HG03280 (cell line): ENCODE measurements at regions not wholly inside any gene's neighbourhood (a gene's known extent, or its start where the extent isn't known, plus 50 kb on each side); places are given as distances from the start of the nearest gene placed in this dataset.
"Not testable (repeated sequence)": the region's sequence is repeated elsewhere in the genome, so short reads cannot be mapped to it uniquely, and the experiment has no call there.

ENCODE experiments used
- ATAC-seq: cut with Tn5 transposase; IDR thresholded peaks from one replicate; pipeline ENCODE4 v1.9.1; 2021; ENCODE audit warnings: mild to moderate bottlenecking, moderate library complexity; ENCODE audit not compliant: unreplicated experiment

GRCh38 chr15:84360902-84361301 lies 125.3 kb downstream of the GOLGA6L4 start:
- not testable (repeated sequence) for ATAC-seq

DNA sequence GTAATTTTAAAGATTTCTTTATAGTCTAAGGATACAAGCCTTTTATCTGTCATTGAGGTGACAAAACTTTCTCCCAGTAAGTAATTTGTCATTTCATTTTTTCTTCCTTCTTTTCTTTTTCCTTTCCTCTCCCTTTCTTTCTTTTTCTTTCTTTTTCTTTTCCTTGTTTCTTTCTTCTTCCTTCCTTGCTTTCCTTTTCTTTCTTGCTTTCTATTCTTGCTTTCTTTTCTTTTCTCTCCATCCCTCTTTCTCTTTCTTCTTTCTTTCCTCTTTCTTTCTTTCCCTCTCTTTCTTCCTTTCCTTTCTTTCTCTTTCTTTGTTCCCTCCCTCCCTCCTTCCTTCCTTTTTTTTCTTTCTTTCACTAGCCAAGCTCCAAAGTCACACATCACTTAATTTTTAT lies 148.8 kb downstream of the GOLGA6L4 start:
- not testable (repeated sequence) for ATAC-seq

DNA sequence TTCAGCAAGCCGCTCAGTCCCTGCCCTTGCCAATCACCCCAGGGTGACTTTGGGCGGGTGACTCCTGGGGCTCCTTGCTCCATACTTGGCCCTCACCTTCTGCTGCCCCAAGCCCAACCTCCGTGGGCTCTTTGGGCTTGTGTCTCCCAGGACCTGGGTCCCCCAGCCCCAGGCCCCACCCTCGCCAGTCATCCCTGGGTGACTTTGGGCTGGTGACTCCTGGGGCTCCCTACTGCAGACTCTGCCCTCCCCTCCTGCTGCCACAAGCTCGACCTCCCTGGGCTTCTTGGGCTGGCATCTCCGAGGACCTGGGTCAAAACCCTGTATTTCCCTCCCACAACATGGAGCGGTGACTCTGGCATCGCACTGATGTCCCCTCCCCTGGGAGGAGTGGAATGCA lies 151.5 kb downstream of the GOLGA6L4 start:
- no peak for ATAC-seq

GRCh38 chr15:84388201-84388600 lies 152.6 kb downstream of the GOLGA6L4 start:
- not testable (repeated sequence) for ATAC-seq

DNA sequence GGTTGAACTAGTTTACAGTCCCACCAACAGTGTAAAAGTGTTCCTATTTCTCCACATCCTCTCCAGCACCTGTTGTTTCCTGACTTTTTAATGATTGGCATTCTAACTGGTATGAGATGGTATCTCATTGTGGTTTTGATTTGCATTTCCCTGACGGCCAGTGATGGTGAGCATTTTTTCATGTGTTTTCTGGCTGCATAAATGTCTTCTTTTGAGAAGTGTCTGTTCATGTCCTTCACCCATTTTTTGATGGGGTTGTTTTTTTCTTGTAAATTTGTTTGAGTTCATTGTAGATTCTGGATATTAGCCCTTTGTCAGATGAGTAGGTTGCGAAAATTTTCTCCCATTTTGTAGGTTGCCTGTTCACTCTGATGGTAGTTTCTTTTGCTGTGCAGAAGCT lies 153.1 kb downstream of the GOLGA6L4 start:
- not testable (repeated sequence) for ATAC-seq

GRCh38 chr15:84390324-84390723 lies 154.8 kb downstream of the GOLGA6L4 start:
- ATAC-seq: not testable (repeated sequence)

- no peak for ATAC-seq
Observed at GRCh38 chr15:84391191-84391590, 155.6 kb downstream of the GOLGA6L4 start.

GRCh38 chr15:84392020-84392419 lies 156.4 kb downstream of the GOLGA6L4 start:
- ATAC-seq: not testable (repeated sequence)

DNA sequence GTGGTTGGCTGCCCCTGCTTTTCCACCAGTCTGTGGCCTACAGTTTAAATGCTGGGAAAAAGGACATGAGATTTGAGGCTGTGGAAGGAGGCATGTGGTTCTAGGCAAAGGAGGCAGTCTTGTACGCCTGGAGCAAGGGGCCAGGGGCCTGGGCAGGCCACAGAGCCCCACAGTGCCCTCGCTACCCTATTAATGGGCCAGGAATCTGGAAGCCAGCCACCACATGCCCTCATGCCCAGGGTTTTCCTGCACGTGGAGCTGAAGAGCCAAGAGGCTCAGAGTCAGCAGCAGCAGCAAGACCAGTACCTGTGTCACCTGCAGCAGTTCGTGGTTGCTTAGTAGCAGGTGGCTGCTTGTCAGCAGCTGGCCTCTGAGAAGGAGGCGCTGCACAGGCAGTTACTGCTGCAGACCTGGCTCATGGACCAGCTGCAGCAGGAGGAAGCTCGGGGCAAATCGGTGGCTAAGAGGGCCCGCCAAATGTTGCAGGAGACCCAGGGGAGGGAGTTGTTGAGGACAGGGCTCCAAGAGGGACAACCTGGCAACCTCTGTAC lies 157.9 kb downstream of the GOLGA6L4 start:
- not testable (repeated sequence) for ATAC-seq

DNA sequence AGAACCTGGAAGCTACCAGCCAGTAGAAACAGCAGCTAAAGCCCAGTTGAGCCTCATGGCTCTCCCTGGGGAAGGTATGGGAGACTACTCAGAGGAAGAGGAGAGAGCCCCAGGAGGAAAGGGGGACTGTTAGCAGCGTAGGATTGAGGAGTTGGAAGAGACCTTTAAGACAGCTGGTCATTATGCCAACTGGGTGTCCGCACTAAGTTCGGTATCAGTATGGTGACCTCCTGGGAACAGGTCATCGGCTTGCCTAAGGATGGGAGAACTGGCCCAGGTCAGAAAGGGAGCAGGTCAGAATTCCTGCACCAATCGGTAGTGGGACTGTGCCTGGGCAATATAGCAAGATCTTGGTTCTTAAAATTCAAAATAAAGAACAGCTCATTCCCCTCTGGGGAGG lies 158.4 kb downstream of the GOLGA6L4 start:
- not testable (repeated sequence) for ATAC-seq

- ATAC-seq: not testable (repeated sequence)
Observed at GRCh38 chr15:84395384-84395783, 159.8 kb downstream of the GOLGA6L4 start.

DNA sequence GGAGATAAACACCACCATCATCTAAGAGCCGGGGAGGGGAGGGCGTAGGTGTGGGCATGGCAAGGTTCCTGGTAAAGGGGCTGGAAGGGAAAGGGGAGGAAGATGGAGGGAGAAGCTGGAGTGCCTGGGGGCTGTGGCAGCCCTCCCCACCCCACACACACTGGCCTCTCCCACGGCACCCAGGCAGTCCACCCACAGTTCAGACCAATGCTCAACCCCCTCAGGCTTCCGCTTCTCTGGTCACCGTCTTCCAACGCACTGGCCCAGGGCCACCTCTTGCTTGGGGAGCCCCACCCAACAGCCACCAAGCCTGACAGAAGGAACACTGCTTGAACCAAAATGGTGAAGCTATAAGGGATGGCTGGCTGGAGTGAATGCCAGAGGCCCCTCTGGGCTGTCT lies 160.3 kb downstream of the GOLGA6L4 start:
- not testable (repeated sequence) for ATAC-seq

- ATAC-seq: not testable (repeated sequence)
Observed at GRCh38 chr15:84397066-84397465, 161.5 kb downstream of the GOLGA6L4 start.

DNA sequence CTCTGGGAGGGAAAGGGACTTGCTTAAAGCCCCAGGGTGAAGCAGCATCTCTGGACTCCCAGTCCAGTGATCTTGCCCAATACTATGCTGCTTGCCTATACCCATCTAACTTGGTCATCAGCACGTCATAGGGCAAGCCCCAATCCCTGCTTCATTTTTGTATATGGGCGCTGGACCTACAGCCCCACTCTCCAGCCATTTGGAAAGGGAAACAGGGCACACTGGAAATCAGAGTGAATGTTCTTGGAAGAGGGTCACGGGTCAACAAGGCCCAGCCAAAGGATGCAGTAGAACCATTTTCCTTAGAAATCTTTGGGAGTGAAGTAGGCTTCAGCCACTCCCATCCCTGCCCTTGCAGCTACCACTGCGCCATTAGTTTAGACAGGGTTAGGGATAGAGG lies 162.5 kb downstream of the GOLGA6L4 start:
- ATAC-seq: not testable (repeated sequence)

- no peak for ATAC-seq
Observed at GRCh38 chr15:84398763-84399701, 163.5 kb downstream of the GOLGA6L4 start.

GRCh38 chr15:84400017-84400740 lies 164.6 kb downstream of the GOLGA6L4 start:
- ATAC-seq: no peak

- ATAC-seq: no peak
Observed at GRCh38 chr15:84400820-84401219, 165.2 kb downstream of the GOLGA6L4 start.

GRCh38 chr15:84401461-84401860 lies 165.9 kb downstream of the GOLGA6L4 start:
- not testable (repeated sequence) for ATAC-seq

DNA sequence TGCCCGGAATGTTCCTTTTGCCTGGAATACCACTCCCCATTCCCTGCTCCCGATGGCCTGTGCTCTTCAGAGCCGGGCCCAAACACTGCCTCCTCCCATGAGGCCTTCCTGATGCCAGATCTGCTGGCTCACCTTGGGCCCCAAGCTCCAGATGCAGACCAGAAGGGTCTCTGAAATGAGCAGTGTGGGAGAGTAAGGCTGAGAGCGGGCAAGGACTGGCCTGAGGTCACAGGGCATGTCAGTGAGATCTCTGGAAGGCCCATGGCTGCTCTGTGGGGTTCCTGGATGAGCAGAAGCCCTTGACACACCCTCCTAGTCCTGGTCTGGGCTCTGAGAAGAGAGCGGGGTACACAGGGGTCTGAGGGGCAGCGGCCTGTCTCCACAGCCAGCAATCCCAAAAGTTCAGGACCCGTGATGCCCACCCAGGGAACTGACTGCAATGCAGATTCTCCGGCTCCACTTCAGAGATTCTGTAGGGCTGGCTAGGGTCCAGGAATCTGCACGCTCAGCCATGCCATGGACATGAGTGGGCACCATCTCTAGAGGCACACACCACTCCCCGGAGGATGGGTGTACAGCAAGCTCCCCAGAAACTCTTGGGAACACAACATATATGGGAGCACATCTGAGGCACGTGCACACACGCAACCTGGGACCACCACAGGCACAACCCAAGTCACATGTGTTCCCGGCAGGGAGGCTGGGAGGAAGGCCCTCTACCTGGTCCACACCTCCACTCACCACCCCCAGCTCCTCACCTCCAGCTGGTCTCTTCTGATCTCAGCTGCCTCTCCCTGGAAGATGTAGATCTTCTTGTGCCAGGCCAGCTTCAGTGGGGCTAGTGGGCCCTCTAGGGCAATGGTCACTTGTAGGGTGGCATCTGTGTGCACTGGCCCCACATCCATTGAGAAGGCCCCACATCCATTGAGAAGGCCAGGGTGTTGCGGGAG lies 166.6 kb downstream of the GOLGA6L4 start:
- ATAC-seq: not testable (repeated sequence)

- ATAC-seq: no peak
Observed at GRCh38 chr15:84402856-84403608, 167.5 kb downstream of the GOLGA6L4 start.
